SK-N-SH (cell line): ENCODE measurements at regions not wholly inside any gene's neighbourhood (a gene's known extent, or its start where the extent isn't known, plus 50 kb on each side); places are given as distances from the start of the nearest gene placed in this dataset.

Source experiments
- EZH2phosphoT487 ChIP-seq: fragments of 200-600 bp; sonication (generic); IDR thresholded peaks from 2 replicates; pipeline ENCODE4 v1.6.1; 2017; ENCODE audit warnings: low read depth, mixed run types, mild to moderate bottlenecking, antibody characterized with exemption, moderate library complexity, borderline replicate concordance
- FOXJ3 ChIP-seq: sonication (generic); formaldehyde crosslinking; IDR thresholded peaks from 2 replicates; pipeline ENCODE4 v1.5.1; 2020; ENCODE audit warnings: mild to moderate bottlenecking, missing genetic modification reagents
- MXI1 ChIP-seq: IDR thresholded peaks from 2 replicates; pipeline ENCODE4 v1.6.1; 2012; ENCODE audit warnings: mild to moderate bottlenecking, low read depth, low read length, improper control_type of control experiment
- NFIC ChIP-seq: IDR thresholded peaks from 2 replicates; pipeline ENCODE4 v1.4.0; 2012; ENCODE audit warnings: borderline replicate concordance
- POLR2AphosphoS5 ChIP-seq: IDR thresholded peaks from 2 replicates; pipeline ENCODE4 v1.6.1; 2012; ENCODE audit warnings: low read depth, low read length
- RAD21 ChIP-seq: IDR thresholded peaks from 2 replicates; pipeline ENCODE4 v1.6.1; 2012; ENCODE audit warnings: mild to moderate bottlenecking, low read length
- RCOR1 ChIP-seq: fragments of 150-350 bp; IDR thresholded peaks from 2 replicates; pipeline ENCODE4 v1.6.1; 2017; ENCODE audit warnings: antibody characterized with exemption, low read length
- TF ChIP-seq, protein P1 (sequence below): fragments of 200-600 bp; sonication (generic); IDR thresholded peaks from 2 replicates; pipeline ENCODE4 v1.6.1; 2017; ENCODE audit warnings: antibody characterized with exemption, mild to moderate bottlenecking, moderate library complexity
- TF ChIP-seq, protein P2 (sequence below): fragments of 150-350 bp; IDR thresholded peaks from 2 replicates; pipeline ENCODE4 v1.6.1; 2016; ENCODE audit warnings: mild to moderate bottlenecking, low read depth, low read length
- TF ChIP-seq, protein P3 (sequence below): IDR thresholded peaks from 2 replicates; pipeline ENCODE4 v1.6.1; 2012; ENCODE audit warnings: mild to moderate bottlenecking, low read depth, low read length, moderate library complexity
- TF ChIP-seq, protein P4 (sequence below): IDR thresholded peaks from 2 replicates; pipeline ENCODE4; 2012
- TF ChIP-seq, protein P5 (sequence below): IDR thresholded peaks from 2 replicates; pipeline ENCODE4 v1.4.0; 2012; ENCODE audit warnings: low read depth, borderline replicate concordance

DNA sequence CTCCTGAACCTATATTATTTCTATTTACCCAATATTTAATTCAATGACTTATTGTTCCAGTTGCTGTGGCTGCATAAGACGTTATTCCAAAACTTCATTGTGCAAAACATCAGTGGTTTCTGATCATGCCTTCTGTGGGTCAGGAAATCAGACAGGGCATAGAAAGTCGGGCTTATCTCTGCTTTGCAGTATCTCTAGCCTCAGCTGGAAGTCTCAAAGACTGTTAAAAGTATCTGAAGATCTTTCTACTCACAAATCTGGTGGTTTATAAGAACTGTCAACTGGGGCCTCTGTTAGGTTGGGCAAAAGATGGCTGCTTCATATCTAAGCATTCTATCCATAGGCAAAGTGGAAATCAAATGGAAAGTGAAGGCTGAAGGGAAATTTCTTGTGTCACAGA, 687.7 kb upstream of the ARRDC3 start:
- TF ChIP-seq, protein P1, sequence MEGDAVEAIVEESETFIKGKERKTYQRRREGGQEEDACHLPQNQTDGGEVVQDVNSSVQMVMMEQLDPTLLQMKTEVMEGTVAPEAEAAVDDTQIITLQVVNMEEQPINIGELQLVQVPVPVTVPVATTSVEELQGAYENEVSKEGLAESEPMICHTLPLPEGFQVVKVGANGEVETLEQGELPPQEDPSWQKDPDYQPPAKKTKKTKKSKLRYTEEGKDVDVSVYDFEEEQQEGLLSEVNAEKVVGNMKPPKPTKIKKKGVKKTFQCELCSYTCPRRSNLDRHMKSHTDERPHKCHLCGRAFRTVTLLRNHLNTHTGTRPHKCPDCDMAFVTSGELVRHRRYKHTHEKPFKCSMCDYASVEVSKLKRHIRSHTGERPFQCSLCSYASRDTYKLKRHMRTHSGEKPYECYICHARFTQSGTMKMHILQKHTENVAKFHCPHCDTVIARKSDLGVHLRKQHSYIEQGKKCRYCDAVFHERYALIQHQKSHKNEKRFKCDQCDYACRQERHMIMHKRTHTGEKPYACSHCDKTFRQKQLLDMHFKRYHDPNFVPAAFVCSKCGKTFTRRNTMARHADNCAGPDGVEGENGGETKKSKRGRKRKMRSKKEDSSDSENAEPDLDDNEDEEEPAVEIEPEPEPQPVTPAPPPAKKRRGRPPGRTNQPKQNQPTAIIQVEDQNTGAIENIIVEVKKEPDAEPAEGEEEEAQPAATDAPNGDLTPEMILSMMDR: no peak
- TF ChIP-seq, protein P2, sequence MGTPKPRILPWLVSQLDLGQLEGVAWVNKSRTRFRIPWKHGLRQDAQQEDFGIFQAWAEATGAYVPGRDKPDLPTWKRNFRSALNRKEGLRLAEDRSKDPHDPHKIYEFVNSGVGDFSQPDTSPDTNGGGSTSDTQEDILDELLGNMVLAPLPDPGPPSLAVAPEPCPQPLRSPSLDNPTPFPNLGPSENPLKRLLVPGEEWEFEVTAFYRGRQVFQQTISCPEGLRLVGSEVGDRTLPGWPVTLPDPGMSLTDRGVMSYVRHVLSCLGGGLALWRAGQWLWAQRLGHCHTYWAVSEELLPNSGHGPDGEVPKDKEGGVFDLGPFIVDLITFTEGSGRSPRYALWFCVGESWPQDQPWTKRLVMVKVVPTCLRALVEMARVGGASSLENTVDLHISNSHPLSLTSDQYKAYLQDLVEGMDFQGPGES: no peak
- no peak for TF ChIP-seq EZH2phosphoT487
- no peak for TF ChIP-seq RAD21
- no peak for TF ChIP-seq RCOR1
- TF ChIP-seq, protein P3, sequence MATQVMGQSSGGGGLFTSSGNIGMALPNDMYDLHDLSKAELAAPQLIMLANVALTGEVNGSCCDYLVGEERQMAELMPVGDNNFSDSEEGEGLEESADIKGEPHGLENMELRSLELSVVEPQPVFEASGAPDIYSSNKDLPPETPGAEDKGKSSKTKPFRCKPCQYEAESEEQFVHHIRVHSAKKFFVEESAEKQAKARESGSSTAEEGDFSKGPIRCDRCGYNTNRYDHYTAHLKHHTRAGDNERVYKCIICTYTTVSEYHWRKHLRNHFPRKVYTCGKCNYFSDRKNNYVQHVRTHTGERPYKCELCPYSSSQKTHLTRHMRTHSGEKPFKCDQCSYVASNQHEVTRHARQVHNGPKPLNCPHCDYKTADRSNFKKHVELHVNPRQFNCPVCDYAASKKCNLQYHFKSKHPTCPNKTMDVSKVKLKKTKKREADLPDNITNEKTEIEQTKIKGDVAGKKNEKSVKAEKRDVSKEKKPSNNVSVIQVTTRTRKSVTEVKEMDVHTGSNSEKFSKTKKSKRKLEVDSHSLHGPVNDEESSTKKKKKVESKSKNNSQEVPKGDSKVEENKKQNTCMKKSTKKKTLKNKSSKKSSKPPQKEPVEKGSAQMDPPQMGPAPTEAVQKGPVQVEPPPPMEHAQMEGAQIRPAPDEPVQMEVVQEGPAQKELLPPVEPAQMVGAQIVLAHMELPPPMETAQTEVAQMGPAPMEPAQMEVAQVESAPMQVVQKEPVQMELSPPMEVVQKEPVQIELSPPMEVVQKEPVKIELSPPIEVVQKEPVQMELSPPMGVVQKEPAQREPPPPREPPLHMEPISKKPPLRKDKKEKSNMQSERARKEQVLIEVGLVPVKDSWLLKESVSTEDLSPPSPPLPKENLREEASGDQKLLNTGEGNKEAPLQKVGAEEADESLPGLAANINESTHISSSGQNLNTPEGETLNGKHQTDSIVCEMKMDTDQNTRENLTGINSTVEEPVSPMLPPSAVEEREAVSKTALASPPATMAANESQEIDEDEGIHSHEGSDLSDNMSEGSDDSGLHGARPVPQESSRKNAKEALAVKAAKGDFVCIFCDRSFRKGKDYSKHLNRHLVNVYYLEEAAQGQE: no peak
- no peak for TF ChIP-seq POLR2AphosphoS5
- TF ChIP-seq, protein P4, sequence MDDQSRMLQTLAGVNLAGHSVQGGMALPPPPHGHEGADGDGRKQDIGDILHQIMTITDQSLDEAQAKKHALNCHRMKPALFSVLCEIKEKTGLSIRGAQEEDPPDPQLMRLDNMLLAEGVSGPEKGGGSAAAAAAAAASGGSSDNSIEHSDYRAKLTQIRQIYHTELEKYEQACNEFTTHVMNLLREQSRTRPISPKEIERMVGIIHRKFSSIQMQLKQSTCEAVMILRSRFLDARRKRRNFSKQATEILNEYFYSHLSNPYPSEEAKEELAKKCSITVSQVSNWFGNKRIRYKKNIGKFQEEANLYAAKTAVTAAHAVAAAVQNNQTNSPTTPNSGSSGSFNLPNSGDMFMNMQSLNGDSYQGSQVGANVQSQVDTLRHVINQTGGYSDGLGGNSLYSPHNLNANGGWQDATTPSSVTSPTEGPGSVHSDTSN: no peak
- no peak for TF ChIP-seq NFIC
- TF ChIP-seq, protein P5, sequence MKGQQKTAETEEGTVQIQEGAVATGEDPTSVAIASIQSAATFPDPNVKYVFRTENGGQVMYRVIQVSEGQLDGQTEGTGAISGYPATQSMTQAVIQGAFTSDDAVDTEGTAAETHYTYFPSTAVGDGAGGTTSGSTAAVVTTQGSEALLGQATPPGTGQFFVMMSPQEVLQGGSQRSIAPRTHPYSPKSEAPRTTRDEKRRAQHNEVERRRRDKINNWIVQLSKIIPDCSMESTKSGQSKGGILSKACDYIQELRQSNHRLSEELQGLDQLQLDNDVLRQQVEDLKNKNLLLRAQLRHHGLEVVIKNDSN: no peak
- TF ChIP-seq MXI1: no peak
- no peak for TF ChIP-seq FOXJ3 (CRISPR knock-in tag)
